ENCODE measurements at regions not wholly inside any gene's neighbourhood (a gene's known extent, or its start where the extent isn't known, plus 50 kb on each side); places are given as distances from the start of the nearest gene placed in this dataset.
A peak's percentile ranks its signal among the peaks of the same experiment; 100 is the strongest.
"Not testable (repeated sequence)": the region's sequence is repeated elsewhere in the genome, so short reads cannot be mapped to it uniquely, and the experiment has no call there.

- H3K27ac Mint-ChIP-seq; H3K36me3 Mint-ChIP-seq (ENCODE audit: low read depth); H3K4me3 Mint-ChIP-seq; intact Hi-C loops (cut with micrococcal nuclease): not testable (repeated sequence)
- peaks cover 12% of the 10 kb centered on the region for H3K9me3 Mint-ChIP-seq
- H3K27me3 Mint-ChIP-seq: peaks cover 46% of the 10 kb centered on the region
- peaks cover 10% of the 10 kb centered on the region for H3K4me1 Mint-ChIP-seq (ENCODE audit: low read depth)
These were observed 142.2 kb downstream of the CRLF3 start for GRCh38 chr17:30682280-30682679.

- H3K27ac Mint-ChIP-seq; H3K4me3 Mint-ChIP-seq; H3K36me3 Mint-ChIP-seq (ENCODE audit: low read depth); intact Hi-C loops (cut with micrococcal nuclease); H3K4me1 Mint-ChIP-seq (ENCODE audit: low read depth): not testable (repeated sequence)
- Mint-ChIP-seq H3K27me3 (peaks cover 30% of the 10 kb centered on the region), H3K9me3 (peaks cover 12% of the 10 kb centered on the region)
These were observed 143.8 kb downstream of the CRLF3 start for GRCh38 chr17:30680681-30681080.

GRCh38 chr17:30677550-30678249 is 146.8 kb downstream of the CRLF3 start:
- Mint-ChIP-seq H3K9me3 (peaks cover under 1% of the 10 kb centered on the region), H3K36me3 (ENCODE audit: low read depth) (no peaks in the 10 kb centered on the region), H3K4me1 (ENCODE audit: low read depth) (no peaks in the 10 kb centered on the region), H3K4me3 (no peak overlapping the region), H3K27me3 (peaks cover 20% of the 10 kb centered on the region), H3K27ac (no peak overlapping the region)
- intact Hi-C loops (cut with micrococcal nuclease): no loop called here

GRCh38 chr17:30675777-30676492 is 148.6 kb downstream of the CRLF3 start:
- H3K4me3 Mint-ChIP-seq; H3K36me3 Mint-ChIP-seq (ENCODE audit: low read depth); intact Hi-C loops (cut with micrococcal nuclease); H3K9me3 Mint-ChIP-seq; H3K27ac Mint-ChIP-seq; H3K4me1 Mint-ChIP-seq (ENCODE audit: low read depth): not testable (repeated sequence)
- peaks cover 18% of the 10 kb centered on the region for H3K27me3 Mint-ChIP-seq

- H3K4me1 Mint-ChIP-seq (ENCODE audit: low read depth); H3K27ac Mint-ChIP-seq; intact Hi-C loops (cut with micrococcal nuclease); H3K4me3 Mint-ChIP-seq; H3K27me3 Mint-ChIP-seq; H3K9me3 Mint-ChIP-seq; H3K36me3 Mint-ChIP-seq (ENCODE audit: low read depth): not testable (repeated sequence)
These were observed 155.3 kb downstream of the CRLF3 start for GRCh38 chr17:30669217-30669649.

GRCh38 chr17:30668360-30669181 is 155.9 kb downstream of the CRLF3 start:
- H3K4me1 Mint-ChIP-seq (ENCODE audit: low read depth); H3K27ac Mint-ChIP-seq; H3K36me3 Mint-ChIP-seq (ENCODE audit: low read depth); intact Hi-C loops (cut with micrococcal nuclease); H3K9me3 Mint-ChIP-seq: not testable (repeated sequence)
- Mint-ChIP-seq H3K4me3 (peak overlapping the region; percentile 20), H3K27me3 (peaks cover 13% of the 10 kb centered on the region)

- H3K9me3 Mint-ChIP-seq; H3K27ac Mint-ChIP-seq; H3K4me1 Mint-ChIP-seq (ENCODE audit: low read depth); intact Hi-C loops (cut with micrococcal nuclease); H3K36me3 Mint-ChIP-seq (ENCODE audit: low read depth): not testable (repeated sequence)
- peak overlapping the region; percentile 58 for H3K4me3 Mint-ChIP-seq
- peaks cover 13% of the 10 kb centered on the region for H3K27me3 Mint-ChIP-seq
These were observed 156.7 kb downstream of the CRLF3 start for GRCh38 chr17:30667657-30668359.

GRCh38 chr17:30666838-30667656 is 157.4 kb downstream of the CRLF3 start:
- not testable (repeated sequence) for H3K27ac Mint-ChIP-seq; H3K4me1 Mint-ChIP-seq (ENCODE audit: low read depth)
- H3K4me3 Mint-ChIP-seq: peak overlapping the region; percentile 6

GRCh38 chr17:30663727-30664455 is 160.6 kb downstream of the CRLF3 start:
- H3K4me1 Mint-ChIP-seq (ENCODE audit: low read depth): not testable (repeated sequence)
- peaks cover 11% of the 10 kb centered on the region for H3K27me3 Mint-ChIP-seq

More at GRCh38 chr17:30666838-30667656, 157.4 kb downstream of the CRLF3 start:
- intact Hi-C loops (cut with micrococcal nuclease); H3K36me3 Mint-ChIP-seq (ENCODE audit: low read depth); H3K9me3 Mint-ChIP-seq: not testable (repeated sequence)
- H3K27me3 Mint-ChIP-seq: peaks cover 13% of the 10 kb centered on the region

GRCh38 chr17:30657148-30657547 is 167.3 kb downstream of the CRLF3 start:
- H3K4me1 Mint-ChIP-seq (ENCODE audit: low read depth); H3K4me3 Mint-ChIP-seq; H3K27me3 Mint-ChIP-seq; intact Hi-C loops (cut with micrococcal nuclease); H3K9me3 Mint-ChIP-seq; H3K36me3 Mint-ChIP-seq (ENCODE audit: low read depth); H3K27ac Mint-ChIP-seq: not testable (repeated sequence)

More at GRCh38 chr17:30663727-30664455, 160.6 kb downstream of the CRLF3 start:
- intact Hi-C loops (cut with micrococcal nuclease); H3K9me3 Mint-ChIP-seq; H3K4me3 Mint-ChIP-seq; H3K27ac Mint-ChIP-seq; H3K36me3 Mint-ChIP-seq (ENCODE audit: low read depth): not testable (repeated sequence)

- H3K36me3 Mint-ChIP-seq (ENCODE audit: low read depth); H3K9me3 Mint-ChIP-seq; H3K27ac Mint-ChIP-seq; H3K4me3 Mint-ChIP-seq; H3K4me1 Mint-ChIP-seq (ENCODE audit: low read depth); H3K27me3 Mint-ChIP-seq; intact Hi-C loops (cut with micrococcal nuclease): not testable (repeated sequence)
These were observed 171.5 kb downstream of the CRLF3 start for GRCh38 chr17:30653038-30653437.

GRCh38 chr17:30650149-30650548 is 172.9 kb downstream of the GOSR1 start:
- H3K27me3 Mint-ChIP-seq; intact Hi-C loops (cut with micrococcal nuclease); H3K27ac Mint-ChIP-seq; H3K36me3 Mint-ChIP-seq (ENCODE audit: low read depth); H3K9me3 Mint-ChIP-seq; H3K4me3 Mint-ChIP-seq: not testable (repeated sequence)
- H3K4me1 Mint-ChIP-seq (ENCODE audit: low read depth): peaks cover 21% of the 10 kb centered on the region
